ENCODE measurements at regions not wholly inside any gene's neighbourhood (a gene's known extent, or its start where the extent isn't known, plus 50 kb on each side); places are given as distances from the start of the nearest gene placed in this dataset.

- no peak overlapping the region for H2AFZ ChIP-seq (ENCODE audit: low read depth, low read length)
- H3F3A ChIP-seq (ENCODE audit: insufficient read depth, low read length, poor library complexity, severe bottlenecking), result no peaks in the 10 kb centered on the region
- no peaks in the 10 kb centered on the region for H3K27me3 ChIP-seq (ENCODE audit: insufficient read depth, low read depth, low read length)
- no peak overlapping the region for H3K27ac ChIP-seq (ENCODE audit: low read length)
- H3K4me2 ChIP-seq (ENCODE audit: low read length), result no peak overlapping the region
- TF ChIP-seq SMC3 (conservative IDR thresholded peaks at IDR 0.05; ENCODE audit: poor library complexity) (no peak), EZH2 (IDR thresholded peaks at IDR 0.05; ENCODE audit: borderline replicate concordance, insufficient read depth, low read length, poor library complexity, severe bottlenecking) (no peak), REST (IDR thresholded peaks at IDR 0.05; ENCODE audit: borderline replicate concordance) (no peak), RAD21 (conservative IDR thresholded peaks at IDR 0.05) (no peak), MXI1 (conservative IDR thresholded peaks at IDR 0.05; ENCODE audit: poor library complexity, severe bottlenecking) (no peak), POLR2AphosphoS5 (IDR thresholded peaks at IDR 0.05) (no peak), EP300 (conservative IDR thresholded peaks at IDR 0.05; ENCODE audit: poor library complexity, severe bottlenecking) (no peak), TAF1 (IDR thresholded peaks at IDR 0.05; ENCODE audit: low read depth) (no peak), CTCF (IDR thresholded peaks at IDR 0.05; ENCODE audit: poor library complexity, severe bottlenecking) (no peak)
- H3K4me3 ChIP-seq (ENCODE audit: low read length), result no peak overlapping the region
- H3K36me3 ChIP-seq (ENCODE audit: insufficient read depth, low read length), result no peaks in the 10 kb centered on the region
- no peaks in the 10 kb centered on the region for H3K9me3 ChIP-seq (ENCODE audit: low read length)
- H3K79me2 ChIP-seq (replicated peaks; ENCODE audit: insufficient read depth, low read length), result no peaks in the 10 kb centered on the region
- no peak overlapping the region for H3K9ac ChIP-seq (ENCODE audit: low read length)
- no peaks in the 10 kb centered on the region for H3K9me2 ChIP-seq (ENCODE audit: insufficient read depth, low read length)
- no peaks in the 10 kb centered on the region for H4K20me1 ChIP-seq (ENCODE audit: insufficient read depth)
Observed at GRCh38 chr5:166073901-166074581, 2217.4 kb upstream of the WWC1 start.

GRCh38 chr5:166074582-166075481, 2216.6 kb upstream of the WWC1 start:
- Histone ChIP-seq H3K9me2 (ENCODE audit: insufficient read depth, low read length) (no peaks in the 10 kb centered on the region), H3K9ac (ENCODE audit: low read length) (no peak overlapping the region), H3K79me2 (replicated peaks; ENCODE audit: insufficient read depth, low read length) (no peaks in the 10 kb centered on the region), H3K4me3 (ENCODE audit: low read length) (no peak overlapping the region), H3K4me2 (ENCODE audit: low read length) (no peak overlapping the region), H4K20me1 (ENCODE audit: insufficient read depth) (no peaks in the 10 kb centered on the region), H3K9me3 (ENCODE audit: low read length) (no peaks in the 10 kb centered on the region), H3K36me3 (ENCODE audit: insufficient read depth, low read length) (no peaks in the 10 kb centered on the region), H3K27ac (ENCODE audit: low read length) (no peak overlapping the region), H3K27me3 (ENCODE audit: insufficient read depth, low read depth, low read length) (no peaks in the 10 kb centered on the region), H3F3A (ENCODE audit: insufficient read depth, low read length, poor library complexity, severe bottlenecking) (no peaks in the 10 kb centered on the region), H2AFZ (ENCODE audit: low read depth, low read length) (no peak overlapping the region)
- TF ChIP-seq RAD21 (conservative IDR thresholded peaks at IDR 0.05), result no peak
- no peak for TF ChIP-seq MXI1 (conservative IDR thresholded peaks at IDR 0.05; ENCODE audit: poor library complexity, severe bottlenecking)
- TF ChIP-seq EP300 (conservative IDR thresholded peaks at IDR 0.05; ENCODE audit: poor library complexity, severe bottlenecking), result no peak
- TF ChIP-seq EZH2 (IDR thresholded peaks at IDR 0.05; ENCODE audit: borderline replicate concordance, insufficient read depth, low read length, poor library complexity, severe bottlenecking), result no peak
- no peak for TF ChIP-seq POLR2AphosphoS5 (IDR thresholded peaks at IDR 0.05)
- no peak for TF ChIP-seq SMC3 (conservative IDR thresholded peaks at IDR 0.05; ENCODE audit: poor library complexity)
- no peak for TF ChIP-seq TAF1 (IDR thresholded peaks at IDR 0.05; ENCODE audit: low read depth)
- TF ChIP-seq REST (IDR thresholded peaks at IDR 0.05; ENCODE audit: borderline replicate concordance), result no peak
- TF ChIP-seq CTCF (IDR thresholded peaks at IDR 0.05; ENCODE audit: poor library complexity, severe bottlenecking), result no peak
